GM12878 (cell line): ENCODE measurements at regions not wholly inside any gene's neighbourhood (a gene's known extent, or its start where the extent isn't known, plus 50 kb on each side); places are given as distances from the start of the nearest gene placed in this dataset.
"Not testable (repeated sequence)": the region's sequence is repeated elsewhere in the genome, so short reads cannot be mapped to it uniquely, and the experiment has no call there.

Source experiments
- CTCF ChIP-seq, 3 experiments: IDR thresholded peaks in 2 of 3; conservative IDR thresholded peaks in 1 of 3; 2 replicates each; pipeline ENCODE4 v1.5.1; 2011; ENCODE audit warnings: low read depth in 3 of 3, low read length in 3 of 3, mild to moderate bottlenecking in 3 of 3, control low read depth in 2 of 3, moderate library complexity in 2 of 3, inconsistent platforms in 1 of 3, mixed read lengths in 1 of 3; ENCODE audit not compliant: control insufficient read depth in 2 of 3, insufficient read depth in 1 of 3; ENCODE audit errors: extremely low read depth in 1 of 3
- POLR2AphosphoS5 ChIP-seq: IDR thresholded peaks from 2 replicates; pipeline ENCODE4 v1.6.1; 2011; ENCODE audit warnings: mild to moderate bottlenecking, low read length, inconsistent platforms
- SRF ChIP-seq, 2 experiments: IDR thresholded peaks; 2 replicates each; pipeline ENCODE4 v1.6.1; 2011; ENCODE audit warnings: low read depth in 2 of 2, low read length in 2 of 2, mild to moderate bottlenecking in 1 of 2, moderate library complexity in 1 of 2
- SUZ12 ChIP-seq: fragments of 200-600 bp; sonication (generic); IDR thresholded peaks from one replicate; pipeline ENCODE4 v1.6.1; 2018; ENCODE audit warnings: antibody characterized with exemption, mild to moderate bottlenecking; ENCODE audit not compliant: unreplicated experiment
- TF ChIP-seq, protein P1 (sequence below): fragments of 450-650 bp; formaldehyde crosslinking; IDR thresholded peaks from 2 replicates; pipeline ENCODE4 v1.4.0; 2020; ENCODE audit warnings: mild to moderate bottlenecking, moderate library complexity

GRCh38 chr15:77887563-77888429 lies 189.7 kb downstream of the TBC1D2B start:
- not testable (repeated sequence) for TF ChIP-seq CTCF (IDR thresholded peaks at IDR 0.05 in 2 of 3, conservative IDR thresholded peaks at IDR 0.05 in 1 of 3; ENCODE audit: control insufficient read depth in 2 of 3, extremely low read depth in 1 of 3, insufficient read depth in 1 of 3, low read depth in 3 of 3, low read length in 3 of 3); SUZ12; POLR2AphosphoS5; SRF (IDR thresholded peaks at IDR 0.05; ENCODE audit: low read depth in 2 of 2, low read length in 2 of 2)
- TF ChIP-seq, protein P1, sequence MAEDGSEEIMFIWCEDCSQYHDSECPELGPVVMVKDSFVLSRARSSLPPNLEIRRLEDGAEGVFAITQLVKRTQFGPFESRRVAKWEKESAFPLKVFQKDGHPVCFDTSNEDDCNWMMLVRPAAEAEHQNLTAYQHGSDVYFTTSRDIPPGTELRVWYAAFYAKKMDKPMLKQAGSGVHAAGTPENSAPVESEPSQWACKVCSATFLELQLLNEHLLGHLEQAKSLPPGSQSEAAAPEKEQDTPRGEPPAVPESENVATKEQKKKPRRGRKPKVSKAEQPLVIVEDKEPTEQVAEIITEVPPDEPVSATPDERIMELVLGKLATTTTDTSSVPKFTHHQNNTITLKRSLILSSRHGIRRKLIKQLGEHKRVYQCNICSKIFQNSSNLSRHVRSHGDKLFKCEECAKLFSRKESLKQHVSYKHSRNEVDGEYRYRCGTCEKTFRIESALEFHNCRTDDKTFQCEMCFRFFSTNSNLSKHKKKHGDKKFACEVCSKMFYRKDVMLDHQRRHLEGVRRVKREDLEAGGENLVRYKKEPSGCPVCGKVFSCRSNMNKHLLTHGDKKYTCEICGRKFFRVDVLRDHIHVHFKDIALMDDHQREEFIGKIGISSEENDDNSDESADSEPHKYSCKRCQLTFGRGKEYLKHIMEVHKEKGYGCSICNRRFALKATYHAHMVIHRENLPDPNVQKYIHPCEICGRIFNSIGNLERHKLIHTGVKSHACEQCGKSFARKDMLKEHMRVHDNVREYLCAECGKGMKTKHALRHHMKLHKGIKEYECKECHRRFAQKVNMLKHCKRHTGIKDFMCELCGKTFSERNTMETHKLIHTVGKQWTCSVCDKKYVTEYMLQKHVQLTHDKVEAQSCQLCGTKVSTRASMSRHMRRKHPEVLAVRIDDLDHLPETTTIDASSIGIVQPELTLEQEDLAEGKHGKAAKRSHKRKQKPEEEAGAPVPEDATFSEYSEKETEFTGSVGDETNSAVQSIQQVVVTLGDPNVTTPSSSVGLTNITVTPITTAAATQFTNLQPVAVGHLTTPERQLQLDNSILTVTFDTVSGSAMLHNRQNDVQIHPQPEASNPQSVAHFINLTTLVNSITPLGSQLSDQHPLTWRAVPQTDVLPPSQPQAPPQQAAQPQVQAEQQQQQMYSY = not testable (repeated sequence)
